ENCODE measurements at regions not wholly inside any gene's neighbourhood (a gene's known extent, or its start where the extent isn't known, plus 50 kb on each side); places are given as distances from the start of the nearest gene placed in this dataset.
"Not testable (repeated sequence)": the region's sequence is repeated elsewhere in the genome, so short reads cannot be mapped to it uniquely, and the experiment has no call there.

DNA sequence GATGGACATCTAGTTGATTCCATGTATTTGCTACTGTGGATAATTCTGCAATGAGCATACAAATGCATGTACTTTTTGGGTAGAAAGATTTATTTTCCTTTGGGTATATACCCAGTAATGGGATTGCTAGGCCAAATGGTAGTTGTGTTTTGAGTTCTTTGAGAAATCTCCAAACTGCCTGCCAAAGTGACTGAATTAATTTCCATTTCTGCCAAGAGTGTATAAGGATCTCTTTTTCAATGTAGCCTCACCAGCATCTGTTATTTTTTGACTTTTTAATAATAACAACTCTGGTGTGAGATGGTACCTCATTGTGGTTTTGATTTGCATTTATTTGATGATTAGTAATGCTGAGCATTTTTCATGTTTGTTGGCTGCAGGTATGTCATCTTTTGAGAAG, 435.0 kb upstream of the CBLB start:
- H3K27ac ChIP-seq = no peak overlapping the region
- TF ChIP-seq, protein P1, sequence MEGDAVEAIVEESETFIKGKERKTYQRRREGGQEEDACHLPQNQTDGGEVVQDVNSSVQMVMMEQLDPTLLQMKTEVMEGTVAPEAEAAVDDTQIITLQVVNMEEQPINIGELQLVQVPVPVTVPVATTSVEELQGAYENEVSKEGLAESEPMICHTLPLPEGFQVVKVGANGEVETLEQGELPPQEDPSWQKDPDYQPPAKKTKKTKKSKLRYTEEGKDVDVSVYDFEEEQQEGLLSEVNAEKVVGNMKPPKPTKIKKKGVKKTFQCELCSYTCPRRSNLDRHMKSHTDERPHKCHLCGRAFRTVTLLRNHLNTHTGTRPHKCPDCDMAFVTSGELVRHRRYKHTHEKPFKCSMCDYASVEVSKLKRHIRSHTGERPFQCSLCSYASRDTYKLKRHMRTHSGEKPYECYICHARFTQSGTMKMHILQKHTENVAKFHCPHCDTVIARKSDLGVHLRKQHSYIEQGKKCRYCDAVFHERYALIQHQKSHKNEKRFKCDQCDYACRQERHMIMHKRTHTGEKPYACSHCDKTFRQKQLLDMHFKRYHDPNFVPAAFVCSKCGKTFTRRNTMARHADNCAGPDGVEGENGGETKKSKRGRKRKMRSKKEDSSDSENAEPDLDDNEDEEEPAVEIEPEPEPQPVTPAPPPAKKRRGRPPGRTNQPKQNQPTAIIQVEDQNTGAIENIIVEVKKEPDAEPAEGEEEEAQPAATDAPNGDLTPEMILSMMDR (IDR thresholded peaks at IDR 0.05) = no peak
- H3K4me3 ChIP-seq (ENCODE audit: low read depth in 1 of 2, low read length in 1 of 2) = no peak overlapping the region
- no peaks in the 10 kb centered on the region for H3K27me3 ChIP-seq
- no peaks in the 10 kb centered on the region for H3K9me3 ChIP-seq
- H3K4me1 ChIP-seq (ENCODE audit: control insufficient read depth in 1 of 2, insufficient read depth in 1 of 2, low read depth in 1 of 2, low read length in 1 of 2) = no peaks in the 10 kb centered on the region
- H3K36me3 ChIP-seq = no peaks in the 10 kb centered on the region

GRCh38 chr3:106305127-106305526, 436.3 kb upstream of the CBLB start:
- no peaks in the 10 kb centered on the region for H3K4me1 ChIP-seq (ENCODE audit: control insufficient read depth in 1 of 2, insufficient read depth in 1 of 2, low read depth in 1 of 2, low read length in 1 of 2)
- H3K27me3 ChIP-seq = no peaks in the 10 kb centered on the region
- H3K27ac ChIP-seq = no peak overlapping the region
- no peaks in the 10 kb centered on the region for H3K36me3 ChIP-seq
- TF ChIP-seq, protein P1 (IDR thresholded peaks at IDR 0.05) = no peak
- H3K9me3 ChIP-seq = no peaks in the 10 kb centered on the region
- no peak overlapping the region for H3K4me3 ChIP-seq (ENCODE audit: low read depth in 1 of 2, low read length in 1 of 2)

- Histone ChIP-seq H3K27me3 (no peaks in the 10 kb centered on the region), H3K27ac (no peak overlapping the region)
- TF ChIP-seq, protein P1 (IDR thresholded peaks at IDR 0.05) = no peak
Observed at GRCh38 chr3:106305882-106306435, 437.1 kb upstream of the CBLB start.

DNA sequence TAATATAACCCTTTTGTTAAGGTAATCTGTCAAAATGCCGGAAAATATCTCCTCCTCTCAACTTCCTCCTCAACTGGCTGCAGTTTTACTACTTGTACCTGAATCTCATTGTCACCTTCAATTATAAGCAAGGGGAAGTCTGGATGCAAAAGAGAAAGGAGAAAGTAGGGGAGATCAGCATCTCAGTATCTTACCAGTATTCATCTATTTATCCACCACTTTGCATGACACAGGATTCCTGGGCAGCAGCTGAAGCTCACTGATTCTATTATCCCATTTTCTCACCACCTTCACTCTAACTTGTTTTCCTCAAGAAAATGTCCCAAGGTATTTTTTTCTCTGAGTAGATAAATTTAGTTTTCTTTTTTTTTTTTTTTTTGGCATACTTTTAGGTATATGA, 440.5 kb upstream of the CBLB start:
- no peak overlapping the region for H3K27ac ChIP-seq
- H3K4me3 ChIP-seq (ENCODE audit: low read depth in 1 of 2, low read length in 1 of 2) = no peak overlapping the region
- no peaks in the 10 kb centered on the region for H3K4me1 ChIP-seq (ENCODE audit: control insufficient read depth in 1 of 2, insufficient read depth in 1 of 2, low read depth in 1 of 2, low read length in 1 of 2)
- H3K9me3 ChIP-seq = no peaks in the 10 kb centered on the region
- H3K27me3 ChIP-seq = no peaks in the 10 kb centered on the region
- TF ChIP-seq, protein P1 (IDR thresholded peaks at IDR 0.05) = no peak
- H3K36me3 ChIP-seq = no peaks in the 10 kb centered on the region

More at GRCh38 chr3:106305882-106306435, 437.1 kb upstream of the CBLB start:
- Histone ChIP-seq H3K4me1 (ENCODE audit: control insufficient read depth in 1 of 2, insufficient read depth in 1 of 2, low read depth in 1 of 2, low read length in 1 of 2) (no peaks in the 10 kb centered on the region), H3K4me3 (ENCODE audit: low read depth in 1 of 2, low read length in 1 of 2) (no peak overlapping the region), H3K9me3 (no peaks in the 10 kb centered on the region), H3K36me3 (no peaks in the 10 kb centered on the region)

GRCh38 chr3:106309798-106310197, 441.0 kb upstream of the CBLB start:
- not testable (repeated sequence) for H3K4me1 ChIP-seq (ENCODE audit: control insufficient read depth in 1 of 2, insufficient read depth in 1 of 2, low read depth in 1 of 2, low read length in 1 of 2); H3K27ac ChIP-seq; H3K36me3 ChIP-seq; H3K4me3 ChIP-seq (ENCODE audit: low read depth in 1 of 2, low read length in 1 of 2); H3K27me3 ChIP-seq; H3K9me3 ChIP-seq

DNA sequence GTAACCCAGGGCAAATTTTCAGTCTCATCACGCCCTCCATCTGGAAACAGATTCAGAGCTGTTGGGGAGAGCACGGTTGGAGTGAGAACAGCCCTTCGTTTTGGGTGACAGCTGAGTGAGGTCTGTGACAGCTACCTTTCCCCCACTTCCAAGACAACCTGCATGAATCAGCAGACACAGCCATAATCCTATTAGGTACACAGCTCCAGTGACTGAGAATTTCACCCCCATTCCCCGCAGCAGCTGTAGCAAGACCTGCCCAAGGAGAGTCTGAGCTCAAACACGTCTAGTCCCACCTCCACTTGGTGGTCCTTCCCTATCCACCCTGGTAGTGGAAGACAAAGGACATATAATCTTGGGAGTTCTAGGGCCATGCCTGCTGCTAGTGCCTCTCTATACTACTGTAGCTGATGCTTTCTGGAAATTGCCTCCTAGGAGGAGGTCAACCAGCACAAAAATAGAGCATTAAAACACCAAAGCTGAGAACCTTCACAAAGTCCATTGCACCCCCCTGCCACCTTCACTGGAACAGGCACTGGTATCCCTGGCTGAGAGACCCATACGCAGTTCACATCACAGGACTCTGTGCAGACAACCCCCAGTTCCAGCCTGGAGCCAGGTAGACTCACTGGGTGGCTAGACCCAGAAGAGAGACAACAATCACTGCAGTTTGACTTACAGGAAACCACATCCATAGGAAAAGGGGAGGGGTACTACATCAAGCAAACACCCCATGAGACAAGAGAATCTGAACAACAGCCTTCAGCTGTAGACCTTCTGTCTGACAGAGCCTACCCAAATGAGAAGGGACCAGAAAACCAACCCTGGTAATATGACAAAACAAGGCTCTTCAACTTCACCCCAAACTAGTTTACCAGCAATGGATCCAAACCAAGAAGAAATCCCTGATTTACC, 448.6 kb upstream of the CBLB start:
- Histone ChIP-seq H3K4me3 (ENCODE audit: low read depth in 1 of 2, low read length in 1 of 2) (no peak overlapping the region), H3K27ac (no peak overlapping the region), H3K9me3 (no peaks in the 10 kb centered on the region), H3K27me3 (no peaks in the 10 kb centered on the region), H3K4me1 (ENCODE audit: control insufficient read depth in 1 of 2, insufficient read depth in 1 of 2, low read depth in 1 of 2, low read length in 1 of 2) (no peaks in the 10 kb centered on the region), H3K36me3 (no peaks in the 10 kb centered on the region)
- TF ChIP-seq, protein P1 (IDR thresholded peaks at IDR 0.05) = no peak

DNA sequence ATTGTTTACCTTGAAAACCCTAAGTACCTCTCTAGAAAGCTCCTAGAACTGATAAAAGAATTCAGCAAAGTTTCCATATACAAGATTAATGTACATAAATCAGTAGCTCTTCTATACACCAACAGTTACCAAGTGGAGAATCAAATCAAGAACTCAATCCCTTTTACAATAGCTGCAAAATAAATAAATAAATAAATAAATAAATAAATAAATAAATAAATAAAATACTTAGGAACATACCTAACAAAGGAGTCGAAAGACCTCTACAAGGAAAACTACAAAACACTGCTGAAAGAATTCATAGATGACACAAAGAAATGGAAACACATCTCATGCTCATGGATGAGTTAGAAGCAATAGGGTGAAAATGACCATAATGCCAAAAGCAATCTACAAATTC, 452.6 kb upstream of the CBLB start:
- H3K27ac ChIP-seq; H3K9me3 ChIP-seq; H3K27me3 ChIP-seq; H3K4me1 ChIP-seq (ENCODE audit: control insufficient read depth in 1 of 2, insufficient read depth in 1 of 2, low read depth in 1 of 2, low read length in 1 of 2); H3K36me3 ChIP-seq; H3K4me3 ChIP-seq (ENCODE audit: low read depth in 1 of 2, low read length in 1 of 2): not testable (repeated sequence)

Measured in neutrophil (primary cell).